T47D (cell line): ENCODE measurements at regions not wholly inside any gene's neighbourhood (a gene's known extent, or its start where the extent isn't known, plus 50 kb on each side); places are given as distances from the start of the nearest gene placed in this dataset.

Experiments used
- DNase-seq, 2 experiments: peaks; one replicate each; pipeline versions ENCODE4 v3.0.0 to v3.0.0-alpha.2; 2011 to 2012; ENCODE audit warnings: low read depth in 1 of 2, low spot score in 1 of 2
- JUND ChIP-seq: IDR thresholded peaks from 2 replicates; pipeline ENCODE4 v1.6.1; 2012; ENCODE audit warnings: low read depth
- in situ Hi-C: cut with HindIII; loops from 2 replicates; pipeline ENCODE4 v1.10.0; 2016; ENCODE audit warnings: low sequenced_read_pairs, low pct_unique_long_range_greater_than_20kb

GRCh38 chr11:121740902-121741301 is 288.1 kb upstream of the SORL1-AS1 start:
- TF ChIP-seq JUND = no peak
- in situ Hi-C loops = no loop called here

GRCh38 chr11:121733858-121734257 is 281.1 kb upstream of the SORL1-AS1 start:
- in situ Hi-C loops = no loop called here
- no peak for DNase-seq
- TF ChIP-seq JUND = no peak

More at GRCh38 chr11:121740902-121741301, 288.1 kb upstream of the SORL1-AS1 start:
- no peak for DNase-seq

- DNase-seq = no peak
- in situ Hi-C loops = no loop called here
- TF ChIP-seq JUND = no peak
Measured at GRCh38 chr11:121727942-121728341, 275.2 kb upstream of the SORL1-AS1 start.

GRCh38 chr11:121723246-121723741 is 270.5 kb upstream of the SORL1-AS1 start:
- in situ Hi-C loops = no loop called here
- no peak for TF ChIP-seq JUND
- no peak for DNase-seq

- TF ChIP-seq JUND = no peak
- in situ Hi-C loops = no loop called here
- peak in 1 of 2 experiments; percentile 37 for DNase-seq
Measured at GRCh38 chr11:121722431-121723245, 269.9 kb upstream of the SORL1-AS1 start.

- in situ Hi-C loops = no loop called here
- no peak for DNase-seq
- TF ChIP-seq JUND = no peak
Measured at GRCh38 chr11:121721961-121722360, 269.2 kb upstream of the SORL1-AS1 start.

GRCh38 chr11:121721448-121721847 is 268.7 kb upstream of the SORL1-AS1 start:
- no peak for TF ChIP-seq JUND
- in situ Hi-C loops = no loop called here
- DNase-seq = no peak

GRCh38 chr11:121717296-121717695 is 264.5 kb upstream of the SORL1-AS1 start:
- no peak for DNase-seq
- TF ChIP-seq JUND = no peak
- in situ Hi-C loops = no loop called here

GRCh38 chr11:121716060-121716459 is 263.3 kb upstream of the SORL1-AS1 start:
- no peak for DNase-seq
- in situ Hi-C loops = no loop called here

GRCh38 chr11:121715405-121715804 is 262.6 kb upstream of the SORL1-AS1 start:
- in situ Hi-C loops = no loop called here
- no peak for DNase-seq
- no peak for TF ChIP-seq JUND

More at GRCh38 chr11:121716060-121716459, 263.3 kb upstream of the SORL1-AS1 start:
- TF ChIP-seq JUND = no peak

GRCh38 chr11:121714351-121714750 is 261.6 kb upstream of the SORL1-AS1 start:
- in situ Hi-C loops = no loop called here
- no peak for TF ChIP-seq JUND
- no peak for DNase-seq

- TF ChIP-seq JUND = no peak
- in situ Hi-C loops = no loop called here
- DNase-seq = no peak
Measured at GRCh38 chr11:121711939-121712338, 259.2 kb upstream of the SORL1-AS1 start.

- DNase-seq = no peak
- in situ Hi-C loops = no loop called here
- no peak for TF ChIP-seq JUND
Measured at GRCh38 chr11:121711236-121711635, 258.5 kb upstream of the SORL1-AS1 start.

- no peak for TF ChIP-seq JUND
- in situ Hi-C loops = no loop called here
- DNase-seq = no peak
Measured at GRCh38 chr11:121706884-121707420, 254.2 kb upstream of the SORL1-AS1 start.
